ENCODE measurements at regions not wholly inside any gene's neighbourhood (a gene's known extent, or its start where the extent isn't known, plus 50 kb on each side); places are given as distances from the start of the nearest gene placed in this dataset.

DNA sequence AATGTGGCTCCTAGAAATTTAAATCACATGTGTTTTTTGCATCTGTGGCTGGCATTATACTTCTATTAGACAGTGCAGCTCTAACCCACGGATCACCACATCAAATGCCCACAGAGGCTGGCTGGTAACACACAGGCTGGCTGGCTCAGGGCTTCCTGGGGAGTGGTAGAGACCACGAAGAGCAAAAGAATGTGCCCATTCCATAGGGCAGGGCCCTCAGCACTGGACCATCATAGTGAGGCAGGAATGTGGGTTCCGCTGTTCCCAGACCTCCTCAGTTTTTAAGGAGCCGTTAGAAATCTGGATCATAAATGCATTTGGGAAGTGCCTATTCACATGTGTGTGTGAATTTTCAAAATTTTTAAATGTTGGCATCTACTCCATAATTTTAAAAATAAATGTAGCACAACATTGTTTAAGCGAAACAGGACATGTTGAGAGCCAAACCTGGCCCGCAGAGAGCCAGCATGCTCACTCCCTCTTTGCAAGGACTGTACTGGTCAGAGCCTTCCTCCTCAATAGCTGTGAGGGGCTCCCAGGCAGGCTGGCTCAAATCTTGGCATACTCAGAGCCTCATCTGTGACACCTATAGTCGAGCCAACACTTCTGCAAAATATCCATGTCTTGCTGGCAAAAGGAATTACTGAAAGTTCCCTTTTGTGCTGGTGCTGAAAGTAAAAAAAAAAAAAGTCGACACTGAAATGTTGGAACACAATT is 190.5 kb downstream of the FNDC1 start:
- TF ChIP-seq REST (IDR thresholded peaks at IDR 0.05; ENCODE audit: insufficient read depth in 1 of 2, low read depth in 2 of 2, low read length in 2 of 2): no peak
- no peak for TF ChIP-seq TAF1 (IDR thresholded peaks at IDR 0.05; ENCODE audit: borderline replicate concordance, insufficient read depth, low read length)
- no peak for TF ChIP-seq POLR2AphosphoS5 (IDR thresholded peaks at IDR 0.05; ENCODE audit: low read depth, low read length)
- TF ChIP-seq FOXP2 (optimal IDR thresholded peaks at IDR 0.05; ENCODE audit: borderline replicate concordance, extremely low read depth, extremely low read length, insufficient read depth): no peak
- no peak for TF ChIP-seq SIN3A (IDR thresholded peaks at IDR 0.05; ENCODE audit: borderline replicate concordance, insufficient read depth, low read length)

DNA sequence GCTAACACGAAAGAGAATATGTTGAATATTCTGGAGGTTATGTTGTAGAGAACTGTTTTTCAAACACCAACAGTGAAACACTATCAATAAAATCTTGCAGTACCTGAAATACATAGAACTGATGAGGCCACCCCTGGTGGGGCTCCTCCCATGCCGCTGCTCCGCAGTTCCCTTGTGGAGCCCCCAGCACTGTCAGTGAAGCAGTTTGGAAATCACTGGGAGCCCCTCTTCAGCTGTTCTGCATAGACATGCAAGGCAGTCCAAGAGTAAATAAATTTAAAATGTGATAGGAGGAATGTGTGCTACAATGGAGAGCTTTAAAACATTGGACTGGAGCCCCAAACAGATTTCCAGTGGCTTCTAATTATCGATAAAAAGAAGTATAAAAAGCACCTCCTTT is 189.4 kb downstream of the FNDC1 start:
- TF ChIP-seq POLR2AphosphoS5 (IDR thresholded peaks at IDR 0.05; ENCODE audit: low read depth, low read length): no peak

GRCh38 chr6:159357211-159357915 is 188.2 kb downstream of the FNDC1 start:
- no peak for TF ChIP-seq REST (IDR thresholded peaks at IDR 0.05; ENCODE audit: insufficient read depth in 1 of 2, low read depth in 2 of 2, low read length in 2 of 2)
- no peak for TF ChIP-seq SIN3A (IDR thresholded peaks at IDR 0.05; ENCODE audit: borderline replicate concordance, insufficient read depth, low read length)

- TF ChIP-seq FOXP2 (optimal IDR thresholded peaks at IDR 0.05; ENCODE audit: borderline replicate concordance, extremely low read depth, extremely low read length, insufficient read depth) (no peak), REST (IDR thresholded peaks at IDR 0.05; ENCODE audit: insufficient read depth in 1 of 2, low read depth in 2 of 2, low read length in 2 of 2) (no peak), POLR2AphosphoS5 (IDR thresholded peaks at IDR 0.05; ENCODE audit: low read depth, low read length) (no peak), SIN3A (IDR thresholded peaks at IDR 0.05; ENCODE audit: borderline replicate concordance, insufficient read depth, low read length) (no peak), TAF1 (IDR thresholded peaks at IDR 0.05; ENCODE audit: borderline replicate concordance, insufficient read depth, low read length) (no peak)
These were observed 184.0 kb downstream of the FNDC1 start for GRCh38 chr6:159353193-159353592.

- TF ChIP-seq TAF1 (IDR thresholded peaks at IDR 0.05; ENCODE audit: borderline replicate concordance, insufficient read depth, low read length) (no peak), SIN3A (IDR thresholded peaks at IDR 0.05; ENCODE audit: borderline replicate concordance, insufficient read depth, low read length) (no peak), FOXP2 (optimal IDR thresholded peaks at IDR 0.05; ENCODE audit: borderline replicate concordance, extremely low read depth, extremely low read length, insufficient read depth) (no peak), REST (IDR thresholded peaks at IDR 0.05; ENCODE audit: insufficient read depth in 1 of 2, low read depth in 2 of 2, low read length in 2 of 2) (no peak), POLR2AphosphoS5 (IDR thresholded peaks at IDR 0.05; ENCODE audit: low read depth, low read length) (no peak)
These were observed 182.5 kb downstream of the FNDC1 start for GRCh38 chr6:159351707-159352106.
